Glomerular visceral epithelial cell (primary cell): ENCODE measurements at regions not wholly inside any gene's neighbourhood (a gene's known extent, or its start where the extent isn't known, plus 50 kb on each side); places are given as distances from the start of the nearest gene placed in this dataset.
"Not testable (repeated sequence)": the region's sequence is repeated elsewhere in the genome, so short reads cannot be mapped to it uniquely, and the experiment has no call there.

Source experiments
- DNase-seq: peaks from one replicate; pipeline ENCODE4 v3.0.0-alpha.2; 2016; ENCODE audit errors: extremely low spot score

GRCh38 chr6:105881608-105882007 lies 204.5 kb upstream of the PRDM1 start:
- no peak for DNase-seq

- no peak for DNase-seq
Observed at GRCh38 chr6:105880030-105880492, 206.1 kb upstream of the PRDM1 start.

- DNase-seq = no peak
Observed at GRCh38 chr6:105879146-105879545, 207.0 kb upstream of the PRDM1 start.

GRCh38 chr6:105875974-105876640 lies 210.0 kb upstream of the PRDM1 start:
- DNase-seq = no peak

- DNase-seq = no peak
Observed at GRCh38 chr6:105874835-105875626, 211.1 kb upstream of the PRDM1 start.

GRCh38 chr6:105873799-105874198 lies 212.3 kb upstream of the PRDM1 start:
- no peak for DNase-seq

GRCh38 chr6:105873211-105873704 lies 212.9 kb upstream of the PRDM1 start:
- no peak for DNase-seq

GRCh38 chr6:105872249-105872648 lies 213.9 kb upstream of the PRDM1 start:
- DNase-seq = no peak

GRCh38 chr6:105871542-105871941 lies 214.6 kb upstream of the PRDM1 start:
- no peak for DNase-seq

- DNase-seq = no peak
Observed at GRCh38 chr6:105869835-105870440, 216.2 kb upstream of the PRDM1 start.

GRCh38 chr6:105868823-105869460 lies 217.2 kb upstream of the PRDM1 start:
- no peak for DNase-seq

GRCh38 chr6:105867821-105868220 lies 218.3 kb upstream of the PRDM1 start:
- no peak for DNase-seq

GRCh38 chr6:105867277-105867676 lies 218.9 kb upstream of the PRDM1 start:
- no peak for DNase-seq

- no peak for DNase-seq
Observed at GRCh38 chr6:105862936-105863607, 223.1 kb upstream of the PRDM1 start.

- DNase-seq = not testable (repeated sequence)
Observed at GRCh38 chr6:105860927-105861326, 225.2 kb upstream of the PRDM1 start.

- DNase-seq = no peak
Observed at GRCh38 chr6:105859457-105859856, 226.7 kb upstream of the PRDM1 start.

- not testable (repeated sequence) for DNase-seq
Observed at GRCh38 chr6:105858639-105859038, 227.5 kb upstream of the PRDM1 start.

GRCh38 chr6:105855433-105855832 lies 230.7 kb upstream of the PRDM1 start:
- DNase-seq = no peak

- not testable (repeated sequence) for DNase-seq
Observed at GRCh38 chr6:105853979-105854378, 232.2 kb upstream of the PRDM1 start.

GRCh38 chr6:105851606-105852005 lies 234.5 kb upstream of the PRDM1 start:
- DNase-seq = no peak

GRCh38 chr6:105851113-105851580 lies 235.0 kb upstream of the PRDM1 start:
- DNase-seq = no peak
